Stimulated activated CD4-positive, alpha-beta T cell treated with anti-CD3 and anti-CD28 coated beads, TNF-alpha, amount 100 ng/mL, for 1 hour (primary cell): ENCODE measurements at regions not wholly inside any gene's neighbourhood (a gene's known extent, or its start where the extent isn't known, plus 50 kb on each side); places are given as distances from the start of the nearest gene placed in this dataset.
"Not testable (repeated sequence)": the region's sequence is repeated elsewhere in the genome, so short reads cannot be mapped to it uniquely, and the experiment has no call there.

Source experiments
- DNase-seq, 3 donors: peaks; one replicate each; pipeline ENCODE4 v3.0.0-alpha.2; 2020; ENCODE audit warnings: low read depth in 3 of 3, low spot score in 1 of 3

- DNase-seq, result not testable (repeated sequence)
Measured at GRCh38 chr2:180236061-180236460, 229.0 kb upstream of the CWC22 start.

GRCh38 chr2:180235506-180235905, 228.4 kb upstream of the CWC22 start:
- not testable (repeated sequence) for DNase-seq

GRCh38 chr2:180234991-180235390, 227.9 kb upstream of the CWC22 start:
- not testable (repeated sequence) for DNase-seq

- no peak for DNase-seq
Measured at GRCh38 chr2:180231015-180231414, 223.9 kb upstream of the CWC22 start.

- DNase-seq, result no peak
Measured at GRCh38 chr2:180227461-180227860, 220.4 kb upstream of the CWC22 start.

- DNase-seq, result no peak
Measured at GRCh38 chr2:180225118-180225517, 218.0 kb upstream of the CWC22 start.

GRCh38 chr2:180222644-180223043, 215.5 kb upstream of the CWC22 start:
- no peak for DNase-seq

- DNase-seq, result no peak
Measured at GRCh38 chr2:180219491-180219890, 212.4 kb upstream of the CWC22 start.

- no peak for DNase-seq
Measured at GRCh38 chr2:180208841-180209240, 201.7 kb upstream of the CWC22 start.

GRCh38 chr2:180205621-180206235, 198.6 kb upstream of the CWC22 start:
- no peak for DNase-seq

GRCh38 chr2:180203972-180204371, 196.9 kb upstream of the CWC22 start:
- no peak for DNase-seq

- no peak for DNase-seq
Measured at GRCh38 chr2:180202467-180202951, 195.4 kb upstream of the CWC22 start.

- DNase-seq, result no peak
Measured at GRCh38 chr2:180196419-180196977, 189.4 kb upstream of the CWC22 start.

GRCh38 chr2:180195847-180196246, 188.8 kb upstream of the CWC22 start:
- DNase-seq, result no peak

GRCh38 chr2:180191432-180192124, 184.5 kb upstream of the CWC22 start:
- no peak for DNase-seq

- DNase-seq, result no peak
Measured at GRCh38 chr2:180190851-180191250, 183.8 kb upstream of the CWC22 start.

GRCh38 chr2:180187611-180188010, 180.5 kb upstream of the CWC22 start:
- DNase-seq, result no peak

GRCh38 chr2:180184506-180184905, 177.4 kb upstream of the CWC22 start:
- DNase-seq, result no peak

GRCh38 chr2:180180511-180180910, 173.4 kb upstream of the CWC22 start:
- DNase-seq, result no peak

- DNase-seq, result no peak
Measured at GRCh38 chr2:180177534-180177933, 170.4 kb upstream of the CWC22 start.

- no peak for DNase-seq
Measured at GRCh38 chr2:180175736-180176135, 168.6 kb upstream of the CWC22 start.

GRCh38 chr2:180174580-180174979, 167.5 kb upstream of the CWC22 start:
- no peak for DNase-seq
